Mesenchymal stem cell (in vitro differentiated cells and primary cell): ENCODE measurements at regions not wholly inside any gene's neighbourhood (a gene's known extent, or its start where the extent isn't known, plus 50 kb on each side); places are given as distances from the start of the nearest gene placed in this dataset.

Experiments
- DNase-seq: peaks from one replicate; pipeline ENCODE4 v3.0.0-alpha.2; 2013
- H2AFZ ChIP-seq: one replicate; pipeline ENCODE4 v1.6.1; 2013; ENCODE audit warnings: low read depth, mild to moderate bottlenecking, control low read depth, inconsistent platforms, low read length, moderate library complexity
- H2AK5ac ChIP-seq: 2 replicates; pipeline ENCODE4 v1.6.1; 2013; ENCODE audit warnings: low read length, moderate library complexity, mild to moderate bottlenecking, inconsistent platforms; ENCODE audit not compliant: severe bottlenecking
- H2BK120ac ChIP-seq: one replicate; pipeline ENCODE4 v1.6.1; 2013; ENCODE audit warnings: low read depth, mild to moderate bottlenecking, inconsistent platforms, low read length, moderate library complexity
- H2BK12ac ChIP-seq, 2 experiments: one replicate each; pipeline ENCODE4 v1.6.1; 2013; ENCODE audit warnings: inconsistent platforms in 2 of 2, low read length in 2 of 2, mild to moderate bottlenecking in 2 of 2, moderate library complexity in 2 of 2, control low read depth in 1 of 2
- H2BK15ac ChIP-seq: one replicate; pipeline ENCODE4 v1.6.1; 2013; ENCODE audit warnings: mild to moderate bottlenecking, low read depth, inconsistent platforms; ENCODE audit not compliant: poor library complexity, severe bottlenecking
- H2BK5ac ChIP-seq: 2 replicates; pipeline ENCODE4 v1.6.1; 2013; ENCODE audit warnings: low read depth, mild to moderate bottlenecking, low read length, control low read depth, inconsistent platforms; ENCODE audit not compliant: poor library complexity, severe bottlenecking
- H3K14ac ChIP-seq, 2 experiments: one replicate each; pipeline ENCODE4 v1.6.1; 2013; ENCODE audit warnings: inconsistent platforms in 2 of 2, low read length in 2 of 2, control low read depth in 1 of 2, mild to moderate bottlenecking in 1 of 2, moderate library complexity in 1 of 2
- H3K18ac ChIP-seq, 2 experiments: one replicate each; pipeline ENCODE4 v1.6.1; 2013; ENCODE audit warnings: inconsistent platforms in 2 of 2, low read length in 2 of 2, control low read depth in 1 of 2, low read depth in 1 of 2, mild to moderate bottlenecking in 1 of 2
- H3K23ac ChIP-seq, 2 experiments: one replicate each; pipeline ENCODE4 v1.6.1; 2013; ENCODE audit warnings: inconsistent platforms in 2 of 2, low read length in 2 of 2, mild to moderate bottlenecking in 2 of 2, moderate library complexity in 2 of 2, control low read depth in 1 of 2
- H3K27ac ChIP-seq: 2 replicates; pipeline ENCODE4 v1.5.1; 2013; ENCODE audit warnings: mild to moderate bottlenecking, moderate library complexity, low read length, control low read depth, inconsistent platforms; ENCODE audit not compliant: poor library complexity, severe bottlenecking
- H3K27me3 ChIP-seq, 2 experiments: 2 replicates each; pipeline versions ENCODE4 v1.6.1 to v1.7.0; 2013; ENCODE audit warnings: low read length in 2 of 2, mild to moderate bottlenecking in 2 of 2, moderate library complexity in 2 of 2, control low read depth in 1 of 2, inconsistent platforms in 1 of 2; ENCODE audit not compliant: control insufficient read depth in 1 of 2, insufficient read depth in 1 of 2
- H3K36me3 ChIP-seq, 2 experiments: 2 replicates each; pipeline versions ENCODE4 v1.6.1 to v1.7.0; 2013; ENCODE audit warnings: low read length in 2 of 2, control low read depth in 1 of 2, inconsistent platforms in 1 of 2, low read depth in 1 of 2, mild to moderate bottlenecking in 1 of 2; ENCODE audit not compliant: insufficient read depth in 2 of 2, control insufficient read depth in 1 of 2
- H3K4ac ChIP-seq, 2 experiments: one replicate each; pipeline ENCODE4 v1.6.1; 2013; ENCODE audit warnings: inconsistent platforms in 2 of 2, low read length in 2 of 2, mild to moderate bottlenecking in 2 of 2, moderate library complexity in 2 of 2, control low read depth in 1 of 2, low read depth in 1 of 2
- H3K4me1 ChIP-seq: 2 replicates; pipeline ENCODE4 v1.6.1; 2013; ENCODE audit warnings: low read depth, low read length, control low read depth; ENCODE audit not compliant: control insufficient read depth, insufficient read depth
- H3K4me2 ChIP-seq: 2 replicates; pipeline ENCODE4 v1.6.1; 2013; ENCODE audit warnings: low read length, mild to moderate bottlenecking, inconsistent platforms; ENCODE audit not compliant: poor library complexity, severe bottlenecking
- H3K4me3 ChIP-seq, 2 experiments: 2 replicates each; pipeline versions ENCODE4 v1.5.1 to v1.7.0; 2013; ENCODE audit warnings: low read length in 2 of 2, mild to moderate bottlenecking in 2 of 2, control low read depth in 1 of 2, low read depth in 1 of 2; ENCODE audit not compliant: insufficient read depth in 1 of 2
- H3K79me1 ChIP-seq: replicated peaks from 2 replicates; pipeline ENCODE4 v1.6.1; 2013; ENCODE audit warnings: mild to moderate bottlenecking, control low read depth, low read length, inconsistent platforms; ENCODE audit not compliant: poor library complexity, severe bottlenecking
- H3K9ac ChIP-seq: 2 replicates; pipeline ENCODE4 v1.7.0; 2013; ENCODE audit warnings: mild to moderate bottlenecking, low read length, moderate library complexity
- H3K9me3 ChIP-seq: 2 replicates; pipeline ENCODE4 v1.7.0; 2013; ENCODE audit warnings: mild to moderate bottlenecking, low read length; ENCODE audit not compliant: control insufficient read depth
- H4K8ac ChIP-seq: one replicate; pipeline ENCODE4 v1.6.1; 2013; ENCODE audit warnings: inconsistent platforms, mild to moderate bottlenecking, low read length, moderate library complexity
- H4K91ac ChIP-seq: one replicate; pipeline ENCODE4 v1.6.1; 2013; ENCODE audit warnings: mild to moderate bottlenecking, low read length, inconsistent platforms
- WGBS: methylation state at CpG from one replicate; pipeline ENCODE4 v1.1.7; 2013; ENCODE audit warnings: mixed read lengths; 5-methylcytosine and 5-hydroxymethylcytosine counted together

GRCh38 chr12:118737985-118738540, 243.3 kb upstream of the SRRM4 start:
- WGBS, result 77% methylated on average over 4 of the region's 4 CpGs
- no peak overlapping the region for H2BK12ac ChIP-seq
- H2AK5ac ChIP-seq, result no peak overlapping the region
- no peaks in the 10 kb centered on the region for H3K79me1 ChIP-seq
- no peak overlapping the region for H3K18ac ChIP-seq
- no peak overlapping the region for H3K4me2 ChIP-seq
- no peak overlapping the region for H4K91ac ChIP-seq
- H4K8ac ChIP-seq, result no peak overlapping the region
- H3K23ac ChIP-seq, result no peak overlapping the region
- peaks cover 4% of the 10 kb centered on the region for H3K9me3 ChIP-seq
- no peaks in the 10 kb centered on the region for H3K4me1 ChIP-seq
- H3K14ac ChIP-seq, result no peak overlapping the region
- H3K27me3 ChIP-seq, result no peaks in the 10 kb centered on the region
- no peak overlapping the region for H2AFZ ChIP-seq
- no peak overlapping the region for H3K4me3 ChIP-seq
- H3K36me3 ChIP-seq, result no peaks in the 10 kb centered on the region
- DNase-seq, result no peak
- H3K9ac ChIP-seq, result no peak overlapping the region
- H3K4ac ChIP-seq, result no peak overlapping the region
- H2BK5ac ChIP-seq, result no peak overlapping the region
- no peak overlapping the region for H2BK15ac ChIP-seq
- H2BK120ac ChIP-seq, result no peak overlapping the region
- no peak overlapping the region for H3K27ac ChIP-seq

GRCh38 chr12:118741194-118741593, 240.1 kb upstream of the SRRM4 start:
- H3K4me1 ChIP-seq, result no peaks in the 10 kb centered on the region
- H3K4ac ChIP-seq, result no peak overlapping the region
- H4K91ac ChIP-seq, result no peak overlapping the region
- H2BK120ac ChIP-seq, result no peak overlapping the region
- no peak overlapping the region for H3K4me3 ChIP-seq
- H2BK15ac ChIP-seq, result no peak overlapping the region
- peaks cover 4% of the 10 kb centered on the region for H3K9me3 ChIP-seq
- H2BK12ac ChIP-seq, result no peak overlapping the region
- no peak overlapping the region for H2AK5ac ChIP-seq
- H3K23ac ChIP-seq, result no peak overlapping the region
- H3K79me1 ChIP-seq, result no peaks in the 10 kb centered on the region
- no peak overlapping the region for H3K9ac ChIP-seq
- no peaks in the 10 kb centered on the region for H3K36me3 ChIP-seq
- no peak for DNase-seq
- no peak overlapping the region for H2BK5ac ChIP-seq
- no peak overlapping the region for H3K18ac ChIP-seq
- H3K4me2 ChIP-seq, result no peak overlapping the region
- H3K14ac ChIP-seq, result no peak overlapping the region
- H3K27ac ChIP-seq, result no peak overlapping the region
- no peaks in the 10 kb centered on the region for H3K27me3 ChIP-seq
- no peak overlapping the region for H2AFZ ChIP-seq
- H4K8ac ChIP-seq, result no peak overlapping the region

- Histone ChIP-seq H3K36me3 (no peaks in the 10 kb centered on the region), H3K27me3 (no peaks in the 10 kb centered on the region), H3K4me2 (no peak overlapping the region), H2BK5ac (no peak overlapping the region), H2BK12ac (no peak overlapping the region), H3K9ac (no peak overlapping the region), H3K4me3 (no peak overlapping the region), H3K18ac (no peak overlapping the region), H4K8ac (no peak overlapping the region), H2AFZ (no peak overlapping the region), H3K14ac (no peak overlapping the region), H3K9me3 (peaks cover 4% of the 10 kb centered on the region), H2BK120ac (no peak overlapping the region), H4K91ac (no peak overlapping the region), H3K27ac (no peak overlapping the region), H2AK5ac (no peak overlapping the region), H3K23ac (no peak overlapping the region), H2BK15ac (no peak overlapping the region), H3K79me1 (no peaks in the 10 kb centered on the region), H3K4me1 (no peaks in the 10 kb centered on the region), H3K4ac (no peak overlapping the region)
- no peak for DNase-seq
- 61% methylated on average over 3 of the region's 3 CpGs for WGBS
Measured at GRCh38 chr12:118742431-118742830, 238.9 kb upstream of the SRRM4 start.

- Histone ChIP-seq H3K4me3 (no peak overlapping the region), H3K4me2 (no peak overlapping the region), H3K9ac (no peak overlapping the region), H3K4ac (no peak overlapping the region), H3K79me1 (no peaks in the 10 kb centered on the region), H3K9me3 (peaks cover 4% of the 10 kb centered on the region), H2BK120ac (no peak overlapping the region), H2BK12ac (no peak overlapping the region), H3K4me1 (no peaks in the 10 kb centered on the region), H2BK5ac (no peak overlapping the region), H3K18ac (no peak overlapping the region), H3K36me3 (no peaks in the 10 kb centered on the region), H2AFZ (no peak overlapping the region), H4K91ac (no peak overlapping the region), H3K27ac (no peak overlapping the region), H3K27me3 (no peaks in the 10 kb centered on the region), H2BK15ac (no peak overlapping the region), H2AK5ac (no peak overlapping the region), H4K8ac (no peak overlapping the region), H3K23ac (no peak overlapping the region), H3K14ac (no peak overlapping the region)
- DNase-seq, result no peak
- 61% methylated on average over 4 of the region's 4 CpGs for WGBS
Measured at GRCh38 chr12:118743896-118744700, 237.2 kb upstream of the SRRM4 start.
